ENCODE measurements at regions not wholly inside any gene's neighbourhood (a gene's known extent, or its start where the extent isn't known, plus 50 kb on each side); places are given as distances from the start of the nearest gene placed in this dataset.

GRCh38 chr21:27248814-27249213 lies 281.9 kb upstream of the ADAMTS5 start:
- H3K9me3 ChIP-seq, result no peaks in the 10 kb centered on the region
- WGBS, 3 donors, result 68 to 89% (median 84%) methylated on average over 1 of the region's 1 CpG

DNA sequence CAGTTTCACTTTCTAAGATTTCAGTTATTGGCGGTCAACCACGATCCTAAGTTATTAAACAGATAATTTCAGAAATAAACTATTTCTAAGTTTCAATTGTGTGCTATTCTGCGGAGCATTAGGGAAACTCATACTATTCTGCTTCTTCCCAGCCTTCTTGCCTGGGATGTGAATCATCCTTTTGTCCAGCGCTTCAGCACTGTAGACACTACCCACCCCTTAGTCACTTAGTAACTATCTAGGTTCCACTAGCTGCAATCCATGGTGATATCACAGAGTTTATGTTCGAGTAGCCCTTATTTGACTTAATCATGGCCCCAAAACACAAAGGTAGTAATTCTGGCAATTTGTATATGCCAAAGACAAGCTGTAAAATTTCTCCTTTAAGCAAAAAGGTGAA lies 279.9 kb upstream of the ADAMTS5 start:
- H3K27me3 ChIP-seq, result no peaks in the 10 kb centered on the region
- 68 to 90% (median 78%) methylated on average over 5 of the region's 5 CpGs for WGBS, 3 donors

More at GRCh38 chr21:27248814-27249213, 281.9 kb upstream of the ADAMTS5 start:
- intact Hi-C loops (cut with DNase I), result no loop called here
- no peaks in the 10 kb centered on the region for H3K27me3 ChIP-seq
- peaks cover 3% of the 10 kb centered on the region for H3K4me1 ChIP-seq (ENCODE audit: insufficient read depth)
- no peaks in the 10 kb centered on the region for H3K36me3 ChIP-seq
- no peak for DNase-seq
- H3K4me3 ChIP-seq, result no peak overlapping the region
- no peak overlapping the region for H3K27ac ChIP-seq
- TF ChIP-seq POLR2A (IDR thresholded peaks at IDR 0.05), result no peak
- no peak for TF ChIP-seq EP300 (IDR thresholded peaks at IDR 0.05)
- TF ChIP-seq, protein P1, sequence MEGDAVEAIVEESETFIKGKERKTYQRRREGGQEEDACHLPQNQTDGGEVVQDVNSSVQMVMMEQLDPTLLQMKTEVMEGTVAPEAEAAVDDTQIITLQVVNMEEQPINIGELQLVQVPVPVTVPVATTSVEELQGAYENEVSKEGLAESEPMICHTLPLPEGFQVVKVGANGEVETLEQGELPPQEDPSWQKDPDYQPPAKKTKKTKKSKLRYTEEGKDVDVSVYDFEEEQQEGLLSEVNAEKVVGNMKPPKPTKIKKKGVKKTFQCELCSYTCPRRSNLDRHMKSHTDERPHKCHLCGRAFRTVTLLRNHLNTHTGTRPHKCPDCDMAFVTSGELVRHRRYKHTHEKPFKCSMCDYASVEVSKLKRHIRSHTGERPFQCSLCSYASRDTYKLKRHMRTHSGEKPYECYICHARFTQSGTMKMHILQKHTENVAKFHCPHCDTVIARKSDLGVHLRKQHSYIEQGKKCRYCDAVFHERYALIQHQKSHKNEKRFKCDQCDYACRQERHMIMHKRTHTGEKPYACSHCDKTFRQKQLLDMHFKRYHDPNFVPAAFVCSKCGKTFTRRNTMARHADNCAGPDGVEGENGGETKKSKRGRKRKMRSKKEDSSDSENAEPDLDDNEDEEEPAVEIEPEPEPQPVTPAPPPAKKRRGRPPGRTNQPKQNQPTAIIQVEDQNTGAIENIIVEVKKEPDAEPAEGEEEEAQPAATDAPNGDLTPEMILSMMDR (IDR thresholded peaks at IDR 0.05), result no peak

DNA sequence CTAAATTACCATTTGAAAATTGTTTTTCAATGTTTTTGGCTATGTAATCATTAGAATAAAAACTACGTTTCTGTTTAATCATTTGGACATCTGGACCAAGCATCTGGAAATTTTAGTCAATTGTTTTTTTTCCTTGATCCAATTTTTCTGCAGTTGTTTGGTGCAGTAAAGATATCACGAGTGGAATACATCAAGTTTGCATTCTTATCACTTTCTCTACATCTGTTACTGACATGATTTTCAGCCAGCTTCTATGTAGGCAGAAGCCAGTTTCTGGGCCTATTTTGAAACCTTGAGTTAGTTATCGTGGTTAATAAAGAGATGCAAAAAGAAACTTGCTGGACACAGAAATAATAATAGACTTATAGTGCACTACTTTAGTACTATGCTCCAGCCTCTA lies 277.9 kb upstream of the ADAMTS5 start:
- Histone ChIP-seq H3K27me3 (no peaks in the 10 kb centered on the region), H3K4me3 (no peak overlapping the region), H3K27ac (no peak overlapping the region), H3K36me3 (no peaks in the 10 kb centered on the region), H3K4me1 (ENCODE audit: insufficient read depth) (peaks cover 3% of the 10 kb centered on the region), H3K9me3 (no peaks in the 10 kb centered on the region)
- TF ChIP-seq POLR2A (IDR thresholded peaks at IDR 0.05), result no peak
- no peak for TF ChIP-seq EP300 (IDR thresholded peaks at IDR 0.05)
- TF ChIP-seq, protein P1 (IDR thresholded peaks at IDR 0.05), result no peak
- WGBS, 3 donors, result 18 to 30% (median 26%) methylated on average over 3 of the region's 3 CpGs
- no peak for DNase-seq
- intact Hi-C loops (cut with DNase I), result no loop called here

More for the DNA sequence above, 279.9 kb upstream of the ADAMTS5 start:
- no peak overlapping the region for H3K4me3 ChIP-seq
- TF ChIP-seq POLR2A (IDR thresholded peaks at IDR 0.05) (no peak), EP300 (IDR thresholded peaks at IDR 0.05) (no peak)
- TF ChIP-seq, protein P1 (IDR thresholded peaks at IDR 0.05), result no peak
- no peak overlapping the region for H3K27ac ChIP-seq
- no peaks in the 10 kb centered on the region for H3K36me3 ChIP-seq
- intact Hi-C loops (cut with DNase I), result no loop called here
- H3K9me3 ChIP-seq, result no peaks in the 10 kb centered on the region
- DNase-seq, result no peak
- H3K4me1 ChIP-seq (ENCODE audit: insufficient read depth), result peaks cover 3% of the 10 kb centered on the region

- Histone ChIP-seq H3K9me3 (no peaks in the 10 kb centered on the region), H3K4me1 (ENCODE audit: insufficient read depth) (peaks cover 3% of the 10 kb centered on the region), H3K27ac (no peak overlapping the region), H3K27me3 (no peaks in the 10 kb centered on the region), H3K4me3 (no peak overlapping the region), H3K36me3 (no peaks in the 10 kb centered on the region)
- TF ChIP-seq, protein P1 (IDR thresholded peaks at IDR 0.05), result no peak
- TF ChIP-seq EP300 (IDR thresholded peaks at IDR 0.05) (no peak), POLR2A (IDR thresholded peaks at IDR 0.05) (no peak)
- intact Hi-C loops (cut with DNase I), result no loop called here
- 32 to 37% (median 35%) methylated on average over 2 of the region's 2 CpGs for WGBS, 3 donors
- no peak for DNase-seq
These were observed 277.5 kb upstream of the ADAMTS5 start for GRCh38 chr21:27244352-27244751.
